HepG2 (cell line): ENCODE measurements at regions not wholly inside any gene's neighbourhood (a gene's known extent, or its start where the extent isn't known, plus 50 kb on each side); places are given as distances from the start of the nearest gene placed in this dataset.

ENCODE experiments used
- ATAC-seq: fragments of 200-7000 bp; cut with Tn5 transposase; 3 replicates; pipeline ENCODE4 v1.9.1; 2020; ENCODE audit warnings: mild to moderate bottlenecking, moderate library complexity
- BruUV-seq: library from RNA; stranded (reverse); fragments of 400-500 nt; replicated peaks from 2 replicates; lab custom pipeline; 2021; lab: Mats Ljungman, UMichigan
- CTCF ChIA-PET: fragments of 300-600 bp; formaldehyde crosslinking; extraction: SDS; loops from one replicate; lab custom pipeline; 2021; ENCODE audit warnings: low total read pairs, inconsistent platforms, low intra/inter-chr PET ratio; lab: Yijun Ruan, JAX
- POLR2A ChIA-PET: fragments of 350-600 bp; sonication (Branson Sonifier 250); formaldehyde crosslinking; loops from one replicate; lab custom pipeline; 2020; ENCODE audit warnings: antibody characterized with exemption, inconsistent platforms; lab: Yijun Ruan, JAX
- DNase-seq: peaks from one replicate; pipeline ENCODE4 v3.0.0-alpha.2; 2015; ENCODE audit warnings: low spot score
- FAIRE-seq: peaks from 3 replicates; lab custom pipeline; 2011; peaks lifted over from hg19 to GRCh38; lab: Jason Lieb, UNC
- H2AFZ ChIP-seq: one replicate; pipeline ENCODE4 v1.6.1; 2011; ENCODE audit warnings: low read length, inconsistent platforms
- H3K27ac ChIP-seq: fragments of 300-600 bp; 3 replicates; pipeline ENCODE4 v1.8.0; 2011; ENCODE audit warnings: mixed run types, mild to moderate bottlenecking, mixed read lengths, low read length, inconsistent platforms; ENCODE audit not compliant: insufficient read depth; ENCODE audit errors: extremely low read length
- H3K27me3 ChIP-seq, 2 experiments: fragments of 200-600 bp in 1 of 2; 2 replicates in 1 of 2; 3 replicates in 1 of 2; pipeline versions ENCODE4 v1.6.0 to v1.8.0; 2011; ENCODE audit warnings: low read length in 2 of 2, mild to moderate bottlenecking in 2 of 2, moderate library complexity in 2 of 2, inconsistent platforms in 1 of 2; ENCODE audit not compliant: insufficient read depth in 2 of 2, control insufficient read depth in 1 of 2
- H3K36me3 ChIP-seq, 2 experiments: fragments of 200-600 bp in 1 of 2; replicated peaks in 1 of 2; 2 replicates in 1 of 2; 3 replicates in 1 of 2; pipeline versions ENCODE4 v1.5.1 to v1.8.0; 2011; ENCODE audit warnings: low read length in 2 of 2, inconsistent platforms in 1 of 2; ENCODE audit not compliant: insufficient read depth in 2 of 2, control insufficient read depth in 1 of 2
- H3K4me1 ChIP-seq: 2 replicates; pipeline ENCODE4 v1.5.1; 2012; ENCODE audit warnings: low read length, inconsistent platforms; ENCODE audit not compliant: insufficient read depth
- H3K4me2 ChIP-seq: 2 replicates; pipeline ENCODE4 v1.6.0; 2011; ENCODE audit warnings: low read depth, low read length, inconsistent platforms
- H3K4me3 ChIP-seq, 3 experiments: fragments of 200-600 bp in 1 of 3; sonication (generic), shearing (Covaris generic) in 1 of 3; replicated peaks in 1 of 3; 2 replicates each; pipeline ENCODE4 v1.5.1; 2011 to 2016; ENCODE audit warnings: low read length in 3 of 3, inconsistent platforms in 2 of 3, low read depth in 2 of 3, mild to moderate bottlenecking in 2 of 3, control low read depth in 1 of 3, mixed read lengths in 1 of 3; ENCODE audit not compliant: insufficient read depth in 1 of 3
- H3K79me2 ChIP-seq: one replicate; pipeline ENCODE4 v1.6.1; 2011; ENCODE audit warnings: low read length, inconsistent platforms; ENCODE audit not compliant: insufficient read depth
- H3K9ac ChIP-seq: 2 replicates; pipeline ENCODE4 v1.6.0; 2011; ENCODE audit warnings: mild to moderate bottlenecking, low read depth, low read length, inconsistent platforms; ENCODE audit not compliant: insufficient read depth
- H3K9me3 ChIP-seq: 2 replicates; pipeline ENCODE4 v1.5.1; 2012; ENCODE audit warnings: mild to moderate bottlenecking, low read length
- H4K20me1 ChIP-seq: 2 replicates; pipeline ENCODE4 v1.6.0; 2011; ENCODE audit warnings: inconsistent platforms, mild to moderate bottlenecking, low read length, moderate library complexity; ENCODE audit not compliant: insufficient read depth
- HOXA9 ChIP-seq: sonication (generic); formaldehyde crosslinking; IDR thresholded peaks from 2 replicates; pipeline ENCODE4 v1.8.1; 2022; ENCODE audit warnings: missing genetic modification reagents, mild to moderate bottlenecking, moderate library complexity, borderline replicate concordance
- SMARCE1 ChIP-seq: fragments of 450-650 bp; IDR thresholded peaks from 2 replicates; pipeline ENCODE4 v1.6.1; 2017; ENCODE audit warnings: borderline replicate concordance
- YEATS2 ChIP-seq: sonication (generic); formaldehyde crosslinking; IDR thresholded peaks from 2 replicates; pipeline ENCODE4 v1.4.0; 2020; ENCODE audit warnings: missing genetic modification reagents, borderline replicate concordance
- ZEB1 ChIP-seq: IDR thresholded peaks from 2 replicates; pipeline ENCODE4 v1.6.1; 2012; ENCODE audit warnings: mild to moderate bottlenecking, low read depth, inconsistent platforms; ENCODE audit not compliant: insufficient replicate concordance
- ZNF607 ChIP-seq: sonication (generic); formaldehyde crosslinking; IDR thresholded peaks from 2 replicates; pipeline ENCODE4 v1.5.1; 2020; ENCODE audit warnings: missing genetic modification reagents, mild to moderate bottlenecking, borderline replicate concordance
- ZNF777 ChIP-seq: sonication (generic); formaldehyde crosslinking; IDR thresholded peaks from 2 replicates; pipeline ENCODE4 v1.4.0; 2020; ENCODE audit warnings: missing genetic modification reagents
- WGBS: methylation state at CpG from one replicate; pipeline ENCODE4 v1.1.6; 2017; ENCODE audit warnings: low lambda C conversion rate; 5-methylcytosine and 5-hydroxymethylcytosine counted together
- in situ Hi-C: cut with HindIII; loops from 2 replicates; pipeline ENCODE4 v1.10.0; 2017; ENCODE audit warnings: low pct_unique_long_range_greater_than_20kb; ENCODE audit not compliant: extremely low pct_ligation_motif_present
- intact Hi-C: fragments of 100-400 bp; cut with micrococcal nuclease; formaldehyde crosslinking; loops from one replicate; pipeline ENCODE4 v1.10.0; 2022; ENCODE audit not compliant: unreplicated experiment

- intact Hi-C loops = loop anchor here (5.0 kb wide), 1 partner anchor 247 kb away; no protein-coding TSS in a partner anchor
- Histone ChIP-seq H3K4me1 (peaks cover 11% of the 10 kb centered on the region; the same call in 1 of the 2 replicates), H2AFZ (no peak overlapping the region), H3K9ac (no peak overlapping the region), H4K20me1 (no peaks in the 10 kb centered on the region), H3K27me3 (no peaks in the 10 kb centered on the region), H3K27ac (no peak overlapping the region), H3K36me3 (no peaks in the 10 kb centered on the region), H3K4me2 (no peak overlapping the region), H3K9me3 (no peaks in the 10 kb centered on the region), H3K79me2 (no peaks in the 10 kb centered on the region), H3K4me3 (no peak overlapping the region)
- 45% methylated on average over 4 of the region's 4 CpGs for WGBS
- ChIA-PET POLR2A (no interaction called here), CTCF (no interaction called here)
- no peak for TF ChIP-seq ZNF607 (CRISPR knock-in tag)
- no peak for TF ChIP-seq SMARCE1
- TF ChIP-seq YEATS2 (CRISPR knock-in tag) = no peak
- no peak for TF ChIP-seq HOXA9 (CRISPR knock-in tag)
- no peak for TF ChIP-seq ZEB1
- no peak for TF ChIP-seq ZNF777 (CRISPR knock-in tag)
- in situ Hi-C loops = no loop called here
- ATAC-seq = no peak
- FAIRE-seq = no peak
- DNase-seq = no peak
- no TSS peak for BruUV-seq
Measured at GRCh38 chr7:116340201-116340847, 130.0 kb downstream of the TES start.
